ENCODE measurements at regions not wholly inside any gene's neighbourhood (a gene's known extent, or its start where the extent isn't known, plus 50 kb on each side); places are given as distances from the start of the nearest gene placed in this dataset.

DNA sequence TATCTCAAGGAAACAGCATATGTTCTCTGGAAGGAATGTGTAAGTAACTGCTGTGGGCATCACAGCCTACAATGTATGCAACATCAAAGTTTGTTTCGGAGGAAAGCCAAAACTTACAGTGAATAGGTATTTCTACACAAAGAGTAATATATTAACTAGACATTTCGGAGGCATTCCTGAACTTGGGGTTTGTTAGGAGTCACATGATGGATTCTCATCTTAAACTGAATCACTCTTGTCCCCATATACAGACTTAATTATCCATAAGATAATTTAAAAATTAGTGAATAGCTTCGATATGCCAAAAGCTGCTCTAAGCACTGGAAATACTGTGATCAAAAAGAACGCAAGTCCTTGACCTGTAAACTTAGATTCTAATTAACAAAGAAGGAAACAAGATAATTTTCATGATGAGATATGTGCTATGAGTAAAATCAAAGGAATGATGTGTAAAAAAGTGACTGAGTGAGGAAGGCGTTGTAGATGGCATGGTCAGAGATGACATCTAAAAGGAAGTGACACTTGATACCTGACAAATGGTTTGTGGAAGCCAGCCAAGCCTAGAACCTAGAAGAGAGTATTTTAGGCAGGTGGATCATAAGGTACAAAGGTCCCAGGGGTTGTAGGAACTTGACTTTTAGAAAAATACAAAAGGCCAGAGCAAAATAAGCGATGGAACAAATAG lies 273.1 kb downstream of the MRPL39 start:
- no peak for DNase-seq (ENCODE audit: low read depth in 4 of 4, low spot score in 1 of 4)

DNA sequence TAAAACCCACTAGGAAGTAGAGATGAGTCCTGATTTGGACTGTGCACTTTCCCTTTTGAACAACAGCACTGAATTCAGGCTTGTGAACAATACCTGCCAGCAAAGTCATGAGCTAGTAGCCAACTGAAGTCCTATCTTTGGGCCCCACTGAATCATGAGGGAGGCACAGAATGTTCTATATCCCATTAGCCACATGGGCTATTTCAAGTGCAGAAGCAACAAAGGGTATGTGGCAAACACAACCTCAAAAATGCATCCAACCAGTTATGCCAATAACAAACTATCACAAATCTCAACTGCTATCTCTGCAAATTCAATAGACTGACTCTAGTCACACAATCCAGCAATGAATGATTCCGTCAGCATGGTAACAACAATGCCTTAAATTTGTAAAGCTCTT lies 276.0 kb downstream of the MRPL39 start:
- DNase-seq (ENCODE audit: low read depth in 4 of 4, low spot score in 1 of 4), result no peak

DNA sequence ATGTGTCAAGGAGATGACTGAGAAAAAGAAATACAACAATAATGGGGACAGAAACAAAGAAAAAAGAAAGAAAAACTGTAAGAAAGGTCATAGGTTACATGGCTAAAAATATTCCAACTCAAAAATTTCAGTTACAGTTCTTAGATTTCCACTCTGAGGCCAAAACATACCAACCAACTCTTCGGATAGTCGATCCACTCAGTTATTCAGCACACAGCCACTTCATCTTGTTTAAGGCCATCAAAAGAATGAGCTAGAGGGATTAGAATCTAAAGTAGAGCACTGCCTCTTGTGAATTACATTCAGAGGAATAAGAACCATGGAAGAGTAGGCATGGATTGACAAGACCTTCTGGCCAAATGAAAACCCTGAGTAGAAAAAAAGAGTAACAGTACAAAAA lies 277.0 kb downstream of the MRPL39 start:
- no peak for DNase-seq (ENCODE audit: low read depth in 4 of 4, low spot score in 1 of 4)

DNA sequence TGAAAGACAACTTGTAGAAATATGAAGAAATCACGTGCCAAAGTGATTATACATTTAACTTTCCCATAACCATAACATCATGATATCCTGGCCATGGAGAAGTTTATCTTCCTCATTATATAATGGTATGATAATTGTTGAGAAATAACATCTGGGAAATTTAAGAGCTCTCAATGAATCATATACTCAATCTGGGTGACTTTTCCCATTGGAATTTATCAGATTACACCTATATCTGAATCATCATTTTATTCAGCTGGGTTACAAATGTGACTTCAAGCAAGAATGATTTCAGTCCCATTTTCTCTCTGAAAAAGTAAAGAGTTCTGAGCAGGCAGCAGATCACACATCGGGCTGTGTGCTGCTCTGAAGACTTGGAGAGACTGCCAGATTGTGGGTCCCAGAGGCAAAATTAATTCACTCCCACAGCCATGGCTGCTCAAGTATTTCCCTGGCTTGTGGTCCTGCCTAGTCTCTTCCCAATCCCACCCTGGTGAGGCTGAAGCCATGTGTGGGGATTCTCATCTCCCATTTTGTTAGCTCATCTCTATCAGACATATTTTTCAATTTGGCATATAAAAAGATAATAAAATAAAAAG lies 278.0 kb downstream of the MRPL39 start:
- no peak for DNase-seq (ENCODE audit: low read depth in 4 of 4, low spot score in 1 of 4)

DNA sequence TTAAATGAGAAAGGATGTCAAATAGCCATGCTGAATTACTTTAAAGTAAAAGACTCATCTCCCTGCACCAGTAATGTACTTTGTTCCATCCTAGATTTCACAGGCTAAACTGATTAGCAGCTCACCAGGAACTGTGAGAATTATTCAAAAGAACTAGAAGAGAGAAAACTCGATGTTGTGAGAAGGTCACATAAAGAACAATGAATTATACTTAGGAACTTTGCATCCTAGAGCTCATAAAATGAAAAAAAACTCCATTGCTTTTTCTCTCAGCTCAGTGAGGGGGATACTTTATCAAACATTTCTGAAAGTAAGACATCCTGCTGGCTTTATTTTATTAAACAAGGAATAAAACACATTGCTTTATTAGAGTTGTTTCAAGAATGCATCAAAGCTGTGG lies 278.5 kb downstream of the MRPL39 start:
- no peak for DNase-seq (ENCODE audit: low read depth in 4 of 4, low spot score in 1 of 4)

DNA sequence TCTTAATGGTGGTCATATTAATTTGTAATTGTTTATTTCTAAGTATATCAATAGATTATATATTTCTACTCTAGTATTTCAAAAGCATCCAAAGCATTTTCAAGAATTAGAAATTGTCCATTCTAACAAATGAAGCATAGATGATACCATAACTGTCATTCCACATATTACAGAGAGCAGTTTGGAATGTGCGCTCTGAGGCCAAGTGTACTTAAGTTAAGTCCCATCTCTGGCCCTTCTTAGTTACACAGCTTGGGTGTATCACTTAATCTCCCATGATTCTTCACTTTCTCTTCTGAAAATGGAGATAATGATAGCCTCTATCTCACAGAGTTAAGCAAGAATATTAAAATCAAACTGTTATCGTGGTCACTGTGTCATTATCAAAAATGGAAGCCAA lies 281.1 kb downstream of the MRPL39 start:
- no peak for DNase-seq (ENCODE audit: low read depth in 4 of 4, low spot score in 1 of 4)

DNA sequence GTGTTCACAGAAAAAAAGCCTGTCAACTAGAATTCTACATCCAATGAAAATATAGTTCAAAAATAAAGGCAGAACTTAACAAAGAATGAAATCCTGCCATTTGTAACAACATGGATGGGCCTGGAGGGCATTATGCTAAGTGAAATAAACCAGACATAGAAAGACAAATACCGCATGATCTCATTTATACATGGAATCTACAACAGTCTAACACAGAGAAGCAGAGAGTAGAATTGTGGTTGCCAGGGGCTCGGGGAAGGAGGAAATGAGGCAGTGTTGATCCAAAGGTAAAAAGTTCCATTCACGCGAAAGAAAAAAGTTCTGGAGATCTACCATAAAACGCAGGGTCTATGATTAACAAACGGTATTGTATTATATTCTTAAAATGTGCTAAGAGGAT lies 282.6 kb downstream of the MRPL39 start:
- DNase-seq (ENCODE audit: low read depth in 4 of 4, low spot score in 1 of 4), result no peak

DNA sequence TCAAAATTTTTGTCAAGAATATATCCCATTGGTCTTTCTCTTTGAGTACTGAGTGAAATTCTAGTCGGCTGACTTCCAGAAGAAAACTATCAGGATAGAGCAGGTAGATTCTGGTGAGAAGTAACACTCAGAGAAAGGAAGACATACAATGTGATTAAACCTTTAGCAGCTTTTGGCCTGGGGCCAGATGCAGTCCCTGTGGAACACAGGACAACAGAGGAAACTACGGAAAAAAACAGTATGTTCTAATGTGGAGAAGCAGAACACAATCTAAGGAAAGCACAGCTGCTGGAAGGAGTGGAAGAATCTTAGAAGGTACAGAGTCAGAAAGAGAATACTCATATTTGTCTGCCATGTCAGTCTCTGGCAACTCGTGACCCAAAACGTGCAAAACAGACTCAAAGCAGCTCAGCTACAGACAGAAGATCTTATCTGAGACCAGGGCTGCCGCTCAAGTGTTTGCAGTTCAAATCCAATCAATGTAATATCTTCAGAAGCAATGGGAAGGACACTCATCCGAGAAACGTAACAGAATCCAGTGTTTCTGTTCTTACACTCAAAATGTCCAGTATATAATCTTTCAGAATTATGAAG lies 283.8 kb downstream of the MRPL39 start:
- no peak for DNase-seq (ENCODE audit: low read depth in 4 of 4, low spot score in 1 of 4)

DNA sequence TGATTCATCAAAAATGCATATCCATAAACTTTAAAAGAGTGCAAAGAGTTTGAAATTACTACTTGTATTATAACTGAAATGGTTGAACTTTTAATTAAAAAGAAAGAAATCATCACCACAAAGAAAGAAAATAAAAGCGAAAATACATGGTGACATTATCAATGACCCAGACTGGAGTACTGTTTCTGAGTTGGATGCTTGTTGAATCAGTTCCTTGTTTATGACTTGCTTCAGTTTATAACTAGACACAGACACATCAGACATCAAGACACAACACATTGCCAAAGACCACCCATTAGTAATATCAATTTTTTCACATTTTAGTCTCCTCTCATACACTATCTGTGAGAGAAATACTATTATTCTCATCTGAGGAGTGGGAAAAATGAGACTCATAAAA lies 293.0 kb downstream of the MRPL39 start:
- DNase-seq (ENCODE audit: low read depth in 4 of 4, low spot score in 1 of 4), result no peak

DNA sequence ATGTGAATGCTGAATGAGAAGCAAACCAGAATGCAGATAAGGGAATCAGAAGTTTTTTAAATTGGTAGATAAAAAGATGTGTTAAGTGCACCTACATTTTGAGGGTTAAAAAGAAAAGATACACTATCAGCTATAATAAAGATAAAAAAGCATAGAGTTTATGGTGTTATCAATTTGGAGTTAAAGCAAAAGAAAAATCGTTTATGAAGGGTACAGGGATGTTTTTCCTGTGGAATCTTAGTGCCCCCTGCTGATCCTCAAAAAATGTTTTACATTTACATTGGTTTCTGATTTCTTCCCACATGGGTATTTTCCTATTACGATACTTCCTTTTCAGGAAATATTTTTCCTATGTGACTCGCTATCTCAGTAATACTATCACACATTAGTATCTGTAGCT lies 293.5 kb downstream of the MRPL39 start:
- no peak for DNase-seq (ENCODE audit: low read depth in 4 of 4, low spot score in 1 of 4)

DNA sequence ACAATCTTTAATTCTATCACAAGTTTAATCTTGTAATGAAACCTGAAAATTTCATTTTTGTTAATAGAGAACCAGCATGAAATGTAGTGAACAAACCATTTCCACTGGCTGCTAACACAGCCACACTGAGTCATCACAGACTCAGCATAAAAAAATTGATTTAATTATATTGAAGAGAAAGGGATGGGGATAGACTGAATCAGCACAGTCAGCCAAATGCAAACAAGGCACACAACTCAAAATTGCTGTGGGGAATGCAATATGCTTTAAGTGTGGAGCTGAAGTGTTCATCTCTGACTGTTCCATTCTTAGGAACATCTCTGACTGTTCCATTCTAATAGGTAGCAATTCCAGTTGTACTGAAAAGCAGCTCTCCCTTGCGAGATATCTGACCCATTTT lies 299.8 kb downstream of the MRPL39 start:
- DNase-seq (ENCODE audit: low read depth in 4 of 4, low spot score in 1 of 4), result no peak

DNA sequence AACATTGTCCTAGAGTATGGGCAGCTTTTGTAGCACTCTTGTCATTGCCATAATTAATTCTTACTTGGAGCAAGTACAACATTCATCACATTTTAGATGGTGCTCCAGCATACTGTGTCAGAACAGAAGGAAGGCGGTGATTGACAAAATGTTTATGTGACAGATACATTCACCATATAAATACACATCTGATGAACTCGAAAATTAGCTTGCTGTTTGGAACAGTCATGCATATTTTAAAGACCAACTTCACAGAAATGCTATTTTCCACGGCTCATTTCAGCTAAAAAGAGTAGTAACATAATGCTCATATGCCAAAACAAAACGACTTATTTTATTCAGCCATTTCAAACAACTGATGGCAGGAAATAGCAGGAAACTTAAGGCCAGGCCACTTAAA lies 302.7 kb downstream of the MRPL39 start:
- DNase-seq (ENCODE audit: low read depth in 4 of 4, low spot score in 1 of 4), result no peak

DNA sequence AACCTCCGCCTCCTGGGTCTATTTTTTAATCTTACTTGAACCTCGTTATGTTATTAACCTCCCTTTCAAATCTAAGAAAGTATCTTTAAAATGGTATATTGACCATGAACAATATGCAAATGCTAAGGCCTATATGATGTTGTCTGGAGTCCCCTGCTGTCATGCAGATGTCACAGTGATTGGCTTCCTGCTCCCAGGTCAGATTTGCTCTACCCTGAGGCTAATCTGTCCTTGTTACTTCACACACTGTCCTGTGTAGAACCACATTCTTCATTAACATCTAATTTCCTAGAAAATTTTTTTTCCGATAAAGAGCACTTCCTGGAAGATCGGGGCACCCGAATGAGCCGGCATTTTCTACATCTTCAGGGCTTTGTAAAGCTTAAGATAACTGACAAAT lies 306.6 kb downstream of the MRPL39 start:
- no peak for DNase-seq (ENCODE audit: low read depth in 4 of 4, low spot score in 1 of 4)

DNA sequence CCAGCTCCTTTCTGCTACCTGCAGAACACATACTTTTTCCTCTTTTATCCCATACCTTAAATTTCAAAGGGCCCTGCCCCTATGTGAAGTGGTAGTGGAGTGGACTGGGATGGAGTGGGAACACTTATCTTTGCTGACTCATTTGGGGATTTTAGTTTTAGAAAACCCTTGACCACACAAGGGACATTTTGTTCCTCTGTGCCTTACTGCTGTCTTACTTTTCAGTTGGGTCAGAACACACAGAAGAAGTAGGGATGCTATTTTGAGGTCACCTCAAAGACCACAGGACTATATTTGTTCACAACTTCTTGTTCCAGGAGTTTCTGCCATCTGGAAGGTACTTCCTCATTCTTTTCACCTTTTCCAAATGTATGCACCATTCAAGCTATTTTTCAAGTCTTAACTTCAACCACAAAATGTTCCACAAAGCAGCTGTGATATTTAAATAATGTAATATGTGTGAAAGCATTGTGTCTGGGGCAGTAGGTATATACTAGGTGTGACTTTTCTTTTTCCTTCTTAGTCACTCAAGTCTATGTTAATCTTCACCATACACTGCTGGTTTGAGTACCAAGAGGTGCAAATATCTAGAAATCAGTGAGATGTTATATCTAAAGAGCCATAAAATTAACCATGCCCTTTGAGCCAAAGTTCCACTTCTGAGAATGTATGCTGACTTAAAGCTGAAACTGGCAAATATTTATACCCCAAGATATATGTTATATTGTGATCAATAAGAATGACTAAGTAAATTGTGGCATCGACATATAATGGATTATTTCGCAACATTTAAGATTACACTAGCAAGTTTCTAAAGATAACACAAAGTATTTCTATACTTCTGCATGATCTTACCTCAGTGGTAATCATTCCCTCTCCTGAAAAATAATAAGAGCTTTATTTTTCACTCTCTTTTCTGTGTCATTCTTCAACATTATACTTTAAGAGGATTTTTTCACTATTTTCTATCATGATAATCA lies 308.5 kb downstream of the MRPL39 start:
- no peak for DNase-seq (ENCODE audit: low read depth in 4 of 4, low spot score in 1 of 4)

DNA sequence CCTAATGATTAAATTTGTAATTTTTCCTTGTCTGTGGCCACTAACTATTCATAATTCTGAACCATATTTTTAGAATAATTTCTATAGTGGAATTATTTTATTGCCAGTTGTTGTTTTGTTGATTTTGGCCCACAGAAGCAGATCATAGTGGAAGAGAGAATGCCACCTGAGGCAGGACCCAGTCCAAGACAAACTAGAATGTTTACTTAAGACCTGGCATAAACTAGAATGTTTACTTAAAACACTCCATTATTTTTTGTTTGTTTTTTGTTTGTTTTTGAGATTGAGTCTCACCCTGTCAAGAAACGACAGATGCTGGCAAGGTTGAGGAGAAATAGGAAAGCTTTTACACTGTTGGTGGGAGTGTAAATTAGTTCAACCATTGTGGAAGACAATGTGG lies 310.2 kb downstream of the MRPL39 start:
- no peak for DNase-seq (ENCODE audit: low read depth in 4 of 4, low spot score in 1 of 4)

DNA sequence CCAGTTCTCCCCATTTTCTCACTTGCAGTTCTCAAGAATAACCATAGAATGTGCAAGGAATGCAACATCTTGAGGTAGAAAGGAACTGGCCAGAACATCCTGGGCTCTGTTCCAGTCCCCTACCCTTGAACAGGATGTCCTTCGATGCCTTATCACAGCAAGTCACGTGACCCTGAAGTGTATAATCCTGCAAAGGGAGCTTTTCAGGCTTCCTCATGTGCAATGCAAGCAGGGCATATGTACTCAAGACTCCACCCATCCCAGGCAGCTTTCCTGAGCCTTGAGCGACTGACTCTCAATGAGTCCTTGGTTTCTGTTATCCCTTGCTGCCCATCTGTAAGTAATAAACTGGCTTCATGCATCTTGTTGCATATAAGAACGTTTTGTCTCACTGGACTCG lies 311.0 kb downstream of the MRPL39 start:
- DNase-seq (ENCODE audit: low read depth in 4 of 4, low spot score in 1 of 4), result no peak

DNA sequence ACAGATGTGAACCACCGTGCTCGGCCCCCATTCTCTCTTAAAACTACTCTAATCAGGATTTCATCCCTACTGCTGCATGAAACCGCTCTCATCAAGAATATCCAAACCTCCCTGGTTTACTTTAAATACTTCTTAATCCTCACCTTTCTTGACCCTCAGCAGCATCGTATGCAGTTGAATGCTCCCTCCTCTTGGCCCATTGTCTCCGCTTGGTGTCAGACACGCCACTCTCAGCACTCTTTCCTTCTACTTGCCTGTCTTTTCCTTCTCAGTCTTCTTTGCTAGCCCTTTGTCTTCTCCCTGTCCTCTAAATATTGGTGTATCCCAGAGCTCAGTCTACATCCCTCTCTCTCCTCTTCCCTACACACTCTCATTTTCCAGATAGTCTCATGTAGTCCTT lies 314.9 kb downstream of the MRPL39 start:
- DNase-seq (ENCODE audit: low read depth in 4 of 4, low spot score in 1 of 4), result no peak

DNA sequence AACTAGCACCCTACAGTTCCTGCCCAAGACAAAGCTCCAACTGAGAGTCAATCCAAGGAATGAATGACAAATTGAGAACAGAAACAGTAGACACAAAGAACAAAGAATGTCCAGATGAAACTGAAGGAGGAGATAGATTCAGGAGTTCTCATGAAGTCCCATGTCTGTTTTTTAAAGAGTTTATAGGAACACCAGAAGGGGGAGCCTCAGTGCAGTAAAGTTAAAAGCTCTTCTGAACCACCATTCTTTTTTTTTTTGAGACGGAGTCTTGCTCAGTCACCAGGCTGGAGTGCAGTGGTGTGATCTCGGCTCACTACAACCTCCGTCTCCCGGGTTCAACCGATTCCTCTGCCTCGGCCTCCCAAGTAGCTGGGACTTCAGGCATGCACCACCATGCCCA lies 323.6 kb downstream of the MRPL39 start:
- no peak for DNase-seq (ENCODE audit: low read depth in 4 of 4, low spot score in 1 of 4)

DNA sequence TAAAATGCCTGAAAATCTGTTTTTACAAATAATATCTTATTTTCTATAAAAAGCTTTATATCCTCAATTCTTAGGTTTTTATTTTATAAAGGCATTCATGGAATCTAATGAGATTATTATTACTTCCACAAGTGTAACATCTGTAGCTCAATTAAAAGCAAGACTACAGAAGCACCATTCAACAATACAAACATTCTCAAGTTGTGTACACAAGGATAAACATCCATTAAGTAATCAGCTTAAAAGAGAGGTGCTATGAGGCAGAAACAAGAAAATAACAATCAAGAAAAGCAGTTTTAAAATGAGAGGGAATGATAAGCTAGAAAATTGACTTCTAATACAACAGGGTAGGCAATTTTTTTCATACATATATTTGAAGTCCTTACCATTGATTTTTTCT lies 326.1 kb downstream of the MRPL39 start:
- no peak for DNase-seq (ENCODE audit: low read depth in 4 of 4, low spot score in 1 of 4)

DNA sequence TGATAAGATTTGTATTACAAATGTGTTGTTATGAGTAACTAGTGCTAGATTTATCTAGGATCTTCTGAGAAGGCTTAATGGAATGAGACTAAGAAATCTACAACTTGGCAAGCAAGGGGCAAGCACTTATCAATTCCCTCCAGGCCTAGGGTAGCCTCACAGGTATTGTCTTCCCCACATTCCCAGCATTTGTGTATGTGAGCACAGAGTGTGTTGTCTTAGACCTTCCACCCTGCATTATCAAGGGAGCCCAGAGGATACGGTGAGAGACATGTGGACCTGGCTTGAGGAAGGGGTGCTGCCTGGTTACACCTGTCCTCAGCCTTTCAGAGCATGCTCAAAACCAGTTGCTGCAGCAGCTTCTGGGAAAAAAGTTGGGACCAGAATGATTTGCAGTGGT lies 327.2 kb downstream of the MRPL39 start:
- no peak for DNase-seq (ENCODE audit: low read depth in 4 of 4, low spot score in 1 of 4)

DNA sequence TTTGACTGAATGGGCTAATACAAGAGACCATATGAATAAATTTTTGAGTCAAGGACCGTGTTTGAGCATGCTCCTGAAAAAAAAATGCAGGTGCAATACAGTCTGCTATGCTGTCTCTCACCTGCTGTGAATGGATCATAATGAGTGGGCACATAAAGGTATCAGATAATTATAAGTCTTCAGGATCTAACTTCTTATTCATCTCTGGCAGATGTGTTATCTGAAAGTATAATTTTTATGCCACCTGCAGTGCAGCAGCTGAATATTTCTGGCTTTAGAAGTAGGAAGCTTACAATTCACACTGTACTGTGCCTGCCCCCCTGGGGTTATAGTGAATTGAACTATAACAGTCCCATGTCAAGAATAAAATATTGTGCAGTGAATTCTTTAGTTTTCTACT lies 333.3 kb downstream of the MRPL39 start:
- DNase-seq (ENCODE audit: low read depth in 4 of 4, low spot score in 1 of 4), result no peak
